NCI-H1417 treated with DMSO at 0.1 percent for 48 hours (cell line): ENCODE measurements at regions not wholly inside any gene's neighbourhood (a gene's known extent, or its start where the extent isn't known, plus 50 kb on each side); places are given as distances from the start of the nearest gene placed in this dataset.

Experiments used
- DNase-seq: peaks from one replicate; lab custom pipeline; 2025; lab: John Stamatoyannopoulos, UW

GRCh38 chr15:47949815-47950214 lies 171.0 kb upstream of the SLC24A5 start:
- no peak for DNase-seq

DNA sequence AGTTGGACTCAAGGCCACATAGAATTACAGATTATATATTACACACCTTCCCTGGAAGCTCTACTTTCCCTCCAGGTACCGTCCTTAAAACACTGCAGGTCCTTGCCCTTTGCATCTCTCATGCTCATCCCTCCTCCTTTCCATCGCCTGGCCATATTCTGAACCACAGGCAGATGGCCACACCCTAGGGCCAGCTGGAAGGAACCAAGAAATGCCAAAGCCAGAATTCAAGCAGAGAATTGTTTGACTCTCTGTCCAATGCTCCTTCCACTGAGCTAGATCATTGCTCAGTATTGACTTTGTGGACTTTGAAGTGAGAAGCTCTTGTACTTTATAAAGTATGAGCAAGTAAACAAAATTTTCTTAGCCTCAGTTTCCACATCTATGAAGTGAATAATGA lies 170.3 kb upstream of the SLC24A5 start:
- DNase-seq: no peak

DNA sequence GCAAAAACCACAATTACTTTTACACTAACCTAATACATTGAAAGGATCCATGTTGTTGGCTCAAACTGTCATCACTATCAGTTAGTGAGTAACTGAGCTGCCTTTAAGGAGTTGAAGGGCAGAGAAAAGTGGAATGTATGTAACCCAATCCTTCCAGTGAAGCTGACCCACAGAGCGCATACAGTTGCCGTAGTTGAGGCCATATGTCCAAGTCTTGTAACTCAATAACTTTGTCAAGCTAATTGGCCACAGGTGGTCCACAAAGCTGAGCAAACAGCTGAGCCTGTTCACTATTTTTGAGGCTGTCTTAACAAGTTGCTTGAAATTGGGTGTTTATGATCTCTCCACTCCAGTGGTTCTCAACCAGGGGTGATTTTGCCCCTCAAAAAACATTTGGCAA lies 169.0 kb upstream of the SLC24A5 start:
- DNase-seq: no peak

DNA sequence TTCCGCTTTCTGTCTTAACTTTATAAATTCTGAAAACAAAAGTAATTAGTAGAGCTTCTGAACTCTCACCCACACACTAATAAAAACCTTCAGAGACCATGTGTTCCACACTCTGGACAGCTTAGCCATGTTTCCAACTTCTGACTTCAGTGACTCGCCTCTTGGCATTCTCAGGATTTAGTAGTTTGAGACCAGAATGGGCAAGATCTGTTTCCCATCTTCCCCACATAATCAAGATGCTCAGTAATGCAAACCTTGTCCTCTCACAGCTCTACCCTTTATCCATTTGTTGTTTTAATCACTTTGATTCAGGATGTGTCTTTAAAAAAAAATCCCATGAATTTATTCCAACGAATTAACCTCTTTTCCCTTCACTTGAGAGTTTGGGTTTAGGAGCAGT lies 166.6 kb upstream of the SLC24A5 start:
- no peak for DNase-seq

DNA sequence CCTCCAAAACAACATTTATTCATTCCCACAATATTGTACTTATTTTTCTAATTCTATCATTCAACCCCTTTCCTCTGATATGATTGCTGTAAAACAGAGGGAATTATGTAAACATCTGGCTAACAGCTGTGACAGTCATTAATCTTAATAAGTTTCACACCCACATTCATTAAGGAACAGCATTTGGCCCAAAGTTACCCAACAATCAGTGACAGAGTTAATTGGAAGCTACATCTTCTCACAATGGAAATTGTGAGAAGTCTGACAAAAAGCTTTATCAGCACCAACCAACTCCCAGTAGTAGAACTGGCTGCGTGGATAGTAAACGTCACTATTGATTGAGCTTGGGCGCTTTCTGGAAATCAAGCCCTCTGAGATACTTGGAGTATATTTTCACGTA lies 165.8 kb upstream of the SLC24A5 start:
- no peak for DNase-seq

- no peak for DNase-seq
These were observed 161.0 kb upstream of the SLC24A5 start for GRCh38 chr15:47959617-47960413.

- DNase-seq: no peak
These were observed 159.2 kb upstream of the SLC24A5 start for GRCh38 chr15:47961401-47962090.

- no peak for DNase-seq
These were observed 157.5 kb upstream of the SLC24A5 start for GRCh38 chr15:47963265-47963664.

GRCh38 chr15:47964229-47964628 lies 156.6 kb upstream of the SLC24A5 start:
- DNase-seq: no peak

- no peak for DNase-seq
These were observed 155.5 kb upstream of the SLC24A5 start for GRCh38 chr15:47965297-47965696.

DNA sequence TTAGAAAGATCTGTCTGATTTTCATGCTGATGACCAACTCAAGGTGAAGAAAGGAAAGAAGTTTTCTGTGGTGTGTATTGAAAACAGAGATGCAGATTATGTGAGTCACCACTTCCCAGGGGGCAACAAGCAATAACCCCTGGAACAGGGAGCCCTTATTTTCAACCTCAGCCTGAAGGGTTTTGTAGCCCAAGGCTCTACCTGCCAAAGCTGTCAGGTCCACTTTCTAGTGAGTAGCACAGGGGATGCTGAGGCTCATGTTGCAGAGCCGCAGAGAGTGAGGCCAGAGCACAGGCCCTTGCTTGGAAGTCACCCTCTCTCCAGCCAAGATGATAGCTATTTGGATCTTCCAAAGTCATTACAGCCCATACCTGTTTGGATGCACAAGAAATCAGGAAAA lies 152.2 kb upstream of the SLC24A5 start:
- no peak for DNase-seq

GRCh38 chr15:47971637-47972036 lies 149.2 kb upstream of the SLC24A5 start:
- DNase-seq: no peak

- no peak for DNase-seq
These were observed 148.1 kb upstream of the SLC24A5 start for GRCh38 chr15:47972738-47973137.

DNA sequence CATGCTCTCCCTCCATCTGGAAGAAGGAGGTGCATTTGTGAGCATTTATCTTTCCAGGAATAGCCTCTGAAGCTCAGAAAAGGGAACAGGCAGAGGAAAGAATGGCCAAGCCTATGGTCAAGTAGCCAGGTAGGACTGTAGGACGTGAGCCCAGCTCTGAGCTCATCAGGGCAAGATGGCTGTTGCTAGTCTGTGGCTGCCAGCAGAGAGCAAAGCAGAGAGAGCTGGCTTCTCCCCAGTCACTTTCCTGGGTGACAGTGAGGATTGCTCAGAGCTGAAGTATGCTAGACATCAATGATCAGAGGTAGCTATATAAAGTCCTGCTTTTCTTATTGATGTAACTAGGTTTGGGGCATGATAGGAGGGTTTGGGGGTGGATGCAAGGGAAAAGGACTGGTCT lies 146.1 kb upstream of the SLC24A5 start:
- DNase-seq: no peak

DNA sequence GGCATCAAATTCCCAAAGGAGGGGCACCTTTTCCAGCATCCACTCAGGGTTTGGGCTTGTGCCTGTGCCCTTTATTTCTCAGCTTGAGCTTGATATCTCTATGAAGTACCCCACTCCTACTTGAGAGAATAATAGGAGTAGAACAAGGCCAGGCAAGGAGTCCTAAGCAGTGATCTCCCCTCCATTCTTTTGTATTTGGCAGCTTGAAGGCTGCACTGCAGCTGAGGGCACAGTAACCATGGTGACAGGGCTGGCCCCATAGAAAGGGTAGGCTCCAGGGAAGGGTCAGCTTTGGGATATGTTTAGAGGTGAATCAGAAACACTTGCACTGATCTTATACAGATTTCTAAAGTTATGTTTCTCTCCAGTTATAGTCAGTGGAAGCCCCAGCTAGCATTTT lies 145.4 kb upstream of the SLC24A5 start:
- DNase-seq: no peak

GRCh38 chr15:47983533-47983932 lies 137.3 kb upstream of the SLC24A5 start:
- DNase-seq: no peak

- DNase-seq: no peak
These were observed 135.2 kb upstream of the SLC24A5 start for GRCh38 chr15:47985568-47985967.

DNA sequence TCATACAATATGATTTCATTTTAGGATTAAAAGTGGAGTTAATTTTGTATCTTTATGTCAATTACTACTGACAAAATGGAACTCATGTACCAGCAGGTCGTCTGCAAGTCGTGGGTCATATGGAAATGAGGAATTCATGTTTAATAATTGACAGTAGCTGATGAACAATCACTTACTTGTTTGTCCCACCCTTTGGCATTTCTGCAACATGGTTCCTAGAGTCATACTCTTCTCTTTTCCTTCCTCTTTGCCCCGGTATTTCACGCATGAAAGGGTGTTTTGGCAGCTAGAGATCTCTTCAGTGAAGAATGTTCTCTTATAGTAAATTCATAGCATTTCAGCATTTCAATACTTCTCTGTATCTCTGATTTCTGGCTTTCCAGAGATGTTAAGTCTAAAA lies 133.3 kb upstream of the SLC24A5 start:
- DNase-seq: no peak

DNA sequence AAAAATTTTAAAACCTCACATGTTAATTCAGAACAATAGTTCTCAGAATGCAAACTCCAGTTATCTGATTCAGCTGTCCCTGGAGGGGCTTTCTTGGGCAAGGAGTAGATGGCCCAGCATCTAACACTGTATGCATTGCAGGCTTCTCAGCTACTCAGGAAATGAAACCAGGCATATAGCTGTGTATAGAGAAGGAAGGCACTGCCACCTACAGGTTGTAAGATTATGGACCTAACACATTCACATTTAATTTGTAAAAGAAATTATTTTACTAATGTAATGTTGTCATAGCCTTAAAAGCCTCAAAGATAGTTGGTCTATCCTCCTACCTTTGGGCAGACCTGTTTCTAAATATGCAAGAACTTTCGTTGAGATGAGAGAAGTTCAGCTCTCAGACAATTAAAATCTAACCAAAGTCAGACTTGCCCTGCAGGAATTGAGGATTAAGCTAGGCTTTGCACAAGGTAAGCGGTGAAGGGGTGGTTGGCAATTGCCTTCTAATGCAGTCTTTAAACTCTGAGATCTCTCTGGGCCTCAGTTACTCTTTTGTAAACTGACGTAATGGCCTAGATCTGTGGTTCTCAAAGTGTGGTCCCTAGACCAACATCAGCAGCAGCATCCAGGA lies 132.8 kb upstream of the SLC24A5 start:
- no peak for DNase-seq

- DNase-seq: no peak
These were observed 132.2 kb upstream of the SLC24A5 start for GRCh38 chr15:47988564-47988963.

- no peak for DNase-seq
These were observed 130.0 kb upstream of the SLC24A5 start for GRCh38 chr15:47990821-47991220.

DNA sequence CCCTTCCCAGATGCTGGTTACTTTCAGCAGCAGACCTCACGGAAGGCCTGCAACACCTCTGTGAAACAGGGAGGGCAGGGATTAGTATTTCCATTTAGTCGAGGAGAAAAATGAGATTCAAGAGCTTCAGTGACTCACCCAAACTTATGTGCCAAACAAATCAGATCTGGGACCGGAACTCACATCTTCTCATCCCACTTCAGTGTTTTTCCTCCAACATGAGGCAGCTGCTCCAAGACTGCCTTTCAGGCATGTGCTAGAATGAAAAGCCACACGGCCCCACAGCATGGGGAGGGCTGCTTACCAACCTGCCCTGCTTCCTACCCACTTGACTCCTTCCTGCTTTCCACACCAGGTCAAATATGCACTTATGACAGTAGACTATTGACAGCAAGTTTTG lies 129.4 kb upstream of the SLC24A5 start:
- no peak for DNase-seq

DNA sequence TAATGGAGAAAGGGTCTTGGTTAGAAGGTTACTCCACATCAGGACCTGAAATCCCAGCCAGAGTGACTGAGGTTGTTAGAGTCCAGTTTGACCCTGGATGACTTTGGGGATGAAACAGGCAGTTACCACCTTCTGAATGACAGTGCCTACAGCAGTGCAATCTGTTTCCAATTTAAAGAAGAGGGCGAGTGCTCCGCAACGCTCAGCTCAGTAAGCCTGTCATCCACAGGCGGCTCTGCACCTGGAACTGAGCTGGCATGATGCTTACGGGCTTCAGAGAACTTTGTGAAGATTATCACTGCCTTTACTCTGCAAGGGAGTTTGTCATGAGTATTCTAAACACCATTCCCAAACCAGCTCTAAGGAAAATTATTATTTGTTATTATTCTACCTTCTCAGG lies 127.7 kb upstream of the SLC24A5 start:
- DNase-seq: no peak
